ENCODE measurements at regions not wholly inside any gene's neighbourhood (a gene's known extent, or its start where the extent isn't known, plus 50 kb on each side); places are given as distances from the start of the nearest gene placed in this dataset.
A peak's percentile ranks its signal among the peaks of the same experiment; 100 is the strongest.

DNA sequence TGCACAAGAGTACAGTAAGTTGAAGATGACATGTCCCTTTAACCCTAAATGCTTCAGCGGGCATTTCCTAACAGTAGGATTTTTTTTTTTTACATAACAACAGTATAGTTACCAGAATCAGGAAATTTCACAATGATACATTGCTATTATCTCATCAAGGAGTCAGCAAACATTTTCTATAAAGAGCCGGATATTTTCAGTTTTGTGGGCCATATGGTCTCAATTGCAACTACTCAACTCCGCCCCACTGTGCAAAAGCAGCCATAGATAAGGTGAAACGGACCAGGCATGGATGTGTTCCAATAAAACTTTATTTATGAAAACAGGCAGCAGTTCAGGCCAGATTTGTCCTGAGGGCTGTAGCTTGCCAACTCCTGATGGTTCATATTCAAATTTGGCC is 130.6 kb downstream of the SMAD6 start:
- Mint-ChIP-seq H3K4me1 (no peaks in the 10 kb centered on the region), H3K27ac (no peak overlapping the region), H3K4me3 (no peak overlapping the region), H3K27me3 (no peaks in the 10 kb centered on the region), H3K9me3 (no peaks in the 10 kb centered on the region), H3K36me3 (no peaks in the 10 kb centered on the region)

DNA sequence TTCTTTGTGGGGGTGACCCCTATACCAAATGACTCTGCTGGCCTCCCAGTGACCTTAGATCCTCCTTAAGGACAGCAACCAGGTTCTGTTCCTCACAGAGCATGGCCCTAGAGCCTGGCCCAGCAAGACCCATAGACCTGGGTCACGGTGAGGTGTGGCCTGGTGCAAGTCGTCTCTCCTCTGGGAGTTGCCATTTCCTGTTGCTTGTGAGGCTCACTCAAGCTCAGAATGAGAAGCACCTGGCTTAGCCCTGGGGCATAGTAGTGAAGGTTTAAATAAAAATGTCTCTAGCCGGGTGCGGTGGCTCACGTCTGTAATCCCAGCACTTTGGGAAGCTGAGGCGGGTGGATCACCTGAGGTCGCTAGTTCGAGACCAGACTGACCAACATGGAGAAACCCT is 131.3 kb downstream of the SMAD6 start:
- H3K4me3 Mint-ChIP-seq = no peak overlapping the region
- no peaks in the 10 kb centered on the region for H3K9me3 Mint-ChIP-seq

DNA sequence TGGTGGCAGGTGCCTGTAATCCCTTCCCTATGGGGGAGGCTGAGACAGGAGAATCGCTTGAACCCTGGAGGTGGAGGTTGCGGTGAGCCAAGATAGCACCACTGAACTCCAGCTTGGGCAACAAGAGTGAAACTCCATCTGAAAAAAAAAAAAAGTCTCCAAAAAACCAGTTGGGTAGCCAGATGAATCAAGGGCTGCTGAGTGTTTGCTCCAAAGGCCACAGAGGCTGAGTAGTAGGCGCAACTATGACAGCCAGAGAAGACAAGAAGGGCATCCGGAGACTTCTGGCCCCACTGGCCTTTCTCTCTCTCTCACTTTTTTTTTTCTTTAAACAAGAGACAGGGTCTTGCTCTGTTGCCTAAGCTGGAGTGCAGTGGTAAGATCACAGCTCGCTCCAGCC is 131.8 kb downstream of the SMAD6 start:
- Mint-ChIP-seq H3K4me1 (no peaks in the 10 kb centered on the region), H3K36me3 (no peaks in the 10 kb centered on the region), H3K4me3 (no peak overlapping the region), H3K27me3 (no peaks in the 10 kb centered on the region), H3K27ac (no peak overlapping the region), H3K9me3 (no peaks in the 10 kb centered on the region)

More for the DNA sequence above, 131.3 kb downstream of the SMAD6 start:
- H3K27ac Mint-ChIP-seq = no peak overlapping the region
- no peaks in the 10 kb centered on the region for H3K4me1 Mint-ChIP-seq
- H3K27me3 Mint-ChIP-seq = no peaks in the 10 kb centered on the region
- H3K36me3 Mint-ChIP-seq = no peaks in the 10 kb centered on the region

DNA sequence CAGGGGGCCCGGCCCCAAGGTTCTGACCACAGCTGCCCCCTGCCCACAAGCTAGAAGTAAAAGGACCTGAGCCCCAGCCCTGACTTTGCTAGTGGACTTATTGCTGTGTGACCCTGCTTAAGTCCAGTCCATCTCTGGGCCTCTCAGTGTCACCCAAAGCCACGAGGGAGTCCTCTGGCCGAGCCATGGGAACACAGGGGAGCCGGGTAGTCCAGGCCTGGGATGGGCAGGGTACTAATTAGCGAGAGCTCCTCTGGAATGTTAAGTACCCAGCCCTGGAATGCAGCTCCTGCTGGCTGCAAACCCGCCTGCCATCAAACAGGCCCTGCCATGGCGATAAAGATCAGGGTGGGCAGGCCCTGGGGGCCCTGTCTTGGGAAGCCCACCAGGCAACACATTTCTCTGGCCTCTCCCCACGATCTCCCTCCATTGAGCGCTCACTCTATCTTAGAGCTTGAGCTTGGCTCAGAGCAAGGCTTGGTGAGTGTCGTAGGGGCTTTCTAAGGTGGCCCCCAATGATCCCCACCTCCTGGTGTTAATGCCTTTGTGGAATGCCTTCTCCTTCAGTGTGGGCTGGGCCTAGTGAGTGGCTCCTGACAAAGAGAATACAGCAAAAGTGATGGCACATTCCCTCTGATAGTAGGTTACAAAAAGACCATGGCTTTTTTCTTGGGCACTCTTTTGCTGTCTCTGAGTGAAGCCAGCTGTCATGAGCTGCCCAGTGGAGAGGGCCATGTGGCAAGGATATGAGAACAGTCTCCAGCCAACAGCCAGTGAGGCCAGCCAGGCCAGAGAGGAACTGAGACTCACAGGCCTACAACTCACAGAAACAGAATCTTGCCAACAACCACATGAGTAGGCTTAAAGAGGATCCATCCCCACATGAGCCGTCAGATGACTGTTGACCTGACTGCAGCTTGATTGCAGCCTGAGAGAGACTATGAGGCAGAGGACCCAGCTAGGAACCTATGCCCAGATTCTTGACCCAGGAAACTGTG is 133.1 kb downstream of the SMAD6 start:
- no peaks in the 10 kb centered on the region for H3K4me1 Mint-ChIP-seq
- no peaks in the 10 kb centered on the region for H3K36me3 Mint-ChIP-seq
- no peak overlapping the region for H3K4me3 Mint-ChIP-seq
- H3K9me3 Mint-ChIP-seq = no peaks in the 10 kb centered on the region
- H3K27me3 Mint-ChIP-seq = no peaks in the 10 kb centered on the region
- H3K27ac Mint-ChIP-seq = no peak overlapping the region

DNA sequence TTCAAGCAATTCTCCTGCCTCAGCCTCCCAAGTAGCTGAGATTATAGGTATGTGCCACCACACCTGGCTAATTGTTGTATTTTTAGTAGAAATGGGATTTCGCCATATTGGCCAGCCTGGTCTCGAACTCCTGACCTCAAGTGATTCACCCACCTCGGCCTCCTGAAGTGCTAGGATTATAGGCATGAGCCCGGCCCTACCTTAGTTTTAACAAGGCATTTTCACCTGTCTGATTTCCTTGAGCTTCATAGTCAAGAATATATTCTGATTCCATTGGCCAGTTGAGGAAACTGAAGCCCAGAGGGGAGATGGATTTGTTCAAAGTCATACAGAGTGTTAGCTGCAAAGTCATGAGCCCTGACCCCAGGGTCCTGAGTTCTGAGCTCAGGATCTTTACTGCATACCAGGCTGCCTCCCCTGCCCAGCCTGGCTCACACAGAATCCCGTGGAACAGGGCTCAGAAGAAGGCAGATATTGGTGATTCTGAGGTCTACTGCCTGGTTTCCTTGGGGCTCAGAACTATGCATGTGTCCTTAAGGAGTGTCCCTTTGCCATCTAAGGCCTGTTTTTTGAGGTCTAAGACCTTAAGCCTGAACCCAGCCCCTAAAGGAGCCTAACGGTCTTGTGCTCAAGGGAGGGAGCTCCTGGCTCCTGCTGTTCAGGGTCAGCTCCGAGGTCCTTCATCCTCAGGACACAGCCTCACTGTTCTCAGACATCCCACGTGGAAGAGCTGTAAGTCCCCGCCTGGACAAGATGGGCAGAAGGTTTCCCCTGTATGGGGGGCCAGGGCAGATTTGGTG is 134.4 kb downstream of the SMAD6 start:
- Mint-ChIP-seq H3K9me3 (no peaks in the 10 kb centered on the region), H3K36me3 (no peaks in the 10 kb centered on the region), H3K4me3 (no peak overlapping the region), H3K27me3 (peaks cover 3% of the 10 kb centered on the region), H3K27ac (no peak overlapping the region), H3K4me1 (no peaks in the 10 kb centered on the region)

DNA sequence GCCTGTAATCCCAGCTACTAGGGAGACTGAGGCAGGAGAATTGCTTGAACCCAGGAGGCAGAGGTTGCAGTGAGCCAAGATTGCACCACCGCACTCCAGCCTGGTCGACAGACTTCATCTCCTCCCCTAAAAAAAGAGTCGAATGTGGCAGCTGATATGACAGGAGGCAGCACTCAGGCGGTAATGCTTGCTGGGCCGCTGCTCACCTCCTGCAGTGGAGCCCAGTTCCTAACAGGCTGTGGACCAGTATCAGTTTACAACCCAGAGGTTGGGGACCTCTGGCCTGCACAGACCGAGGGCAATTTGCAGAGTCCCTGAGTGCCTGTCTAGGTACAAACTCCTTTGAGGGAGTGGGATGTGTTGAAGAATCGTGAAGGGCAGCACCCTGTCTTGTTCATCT is 136.2 kb downstream of the SMAD6 start:
- peaks cover 11% of the 10 kb centered on the region for H3K27me3 Mint-ChIP-seq
- no peak overlapping the region for H3K4me3 Mint-ChIP-seq

DNA sequence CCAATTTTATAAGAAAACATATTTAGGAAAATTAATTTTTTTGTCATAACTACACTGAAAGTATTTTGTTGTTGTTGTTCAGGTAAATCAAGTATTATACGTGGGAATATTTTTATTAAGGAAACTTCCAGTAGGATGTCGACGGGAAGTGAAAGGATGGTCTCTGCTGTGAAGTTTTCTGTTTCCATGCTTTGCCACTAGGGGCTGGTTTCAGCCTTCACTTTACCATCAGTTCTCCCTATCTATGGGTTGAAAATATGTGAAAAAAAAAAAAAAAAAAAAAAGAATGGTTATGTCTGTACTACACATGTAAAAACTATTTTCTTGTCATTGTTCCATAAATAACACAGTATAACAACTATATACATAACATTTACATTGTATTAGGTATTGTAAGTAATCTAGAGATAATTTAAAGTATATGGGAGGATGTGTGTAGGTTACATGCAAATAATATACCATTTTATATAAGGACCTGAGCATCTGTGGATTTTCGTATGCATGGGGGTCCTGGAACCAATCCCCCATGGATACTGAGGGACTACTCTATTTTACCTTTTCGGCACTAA is 136.7 kb downstream of the SMAD6 start:
- H3K4me1 Mint-ChIP-seq = peaks cover 5% of the 10 kb centered on the region
- H3K27ac Mint-ChIP-seq = no peak overlapping the region
- H3K4me3 Mint-ChIP-seq = no peak overlapping the region
- no peaks in the 10 kb centered on the region for H3K36me3 Mint-ChIP-seq
- H3K9me3 Mint-ChIP-seq = no peaks in the 10 kb centered on the region
- H3K27me3 Mint-ChIP-seq = peaks cover 17% of the 10 kb centered on the region

More for the DNA sequence above, 136.2 kb downstream of the SMAD6 start:
- H3K27ac Mint-ChIP-seq = no peak overlapping the region
- no peaks in the 10 kb centered on the region for H3K9me3 Mint-ChIP-seq
- peaks cover 4% of the 10 kb centered on the region for H3K4me1 Mint-ChIP-seq
- no peaks in the 10 kb centered on the region for H3K36me3 Mint-ChIP-seq

DNA sequence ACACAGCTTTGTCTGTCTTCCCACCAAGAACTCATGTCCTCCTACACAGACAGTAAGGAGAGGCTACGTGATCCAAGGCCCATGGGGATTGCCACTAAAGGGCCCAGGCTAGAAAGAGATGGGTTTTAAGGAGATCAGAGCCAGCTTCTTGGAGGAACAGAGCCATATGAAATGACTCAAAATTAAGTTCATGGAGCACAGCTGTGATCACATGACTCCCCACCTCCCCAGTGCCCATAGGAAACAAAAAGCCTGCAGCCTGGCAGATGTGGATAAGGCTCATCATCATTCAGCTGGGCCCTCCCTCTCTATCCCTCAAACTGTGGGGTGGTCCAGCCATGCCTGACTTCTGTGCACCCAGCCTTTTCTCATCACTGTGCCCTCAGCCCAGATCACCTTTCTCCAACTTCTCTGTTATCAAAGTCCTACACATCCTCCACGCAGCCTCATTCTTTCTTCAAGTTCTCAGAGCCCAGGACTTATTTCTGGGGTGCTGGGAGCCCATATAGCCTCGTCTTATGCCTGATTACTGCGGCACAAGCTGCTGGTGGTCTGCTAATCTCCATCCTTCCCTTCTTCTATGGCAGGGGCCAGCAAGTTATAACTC is 137.6 kb downstream of the SMAD6 start:
- peaks cover 5% of the 10 kb centered on the region for H3K4me1 Mint-ChIP-seq
- peaks cover 25% of the 10 kb centered on the region for H3K27me3 Mint-ChIP-seq
- H3K9me3 Mint-ChIP-seq = no peaks in the 10 kb centered on the region
- no peak overlapping the region for H3K4me3 Mint-ChIP-seq
- no peaks in the 10 kb centered on the region for H3K36me3 Mint-ChIP-seq
- H3K27ac Mint-ChIP-seq = no peak overlapping the region

DNA sequence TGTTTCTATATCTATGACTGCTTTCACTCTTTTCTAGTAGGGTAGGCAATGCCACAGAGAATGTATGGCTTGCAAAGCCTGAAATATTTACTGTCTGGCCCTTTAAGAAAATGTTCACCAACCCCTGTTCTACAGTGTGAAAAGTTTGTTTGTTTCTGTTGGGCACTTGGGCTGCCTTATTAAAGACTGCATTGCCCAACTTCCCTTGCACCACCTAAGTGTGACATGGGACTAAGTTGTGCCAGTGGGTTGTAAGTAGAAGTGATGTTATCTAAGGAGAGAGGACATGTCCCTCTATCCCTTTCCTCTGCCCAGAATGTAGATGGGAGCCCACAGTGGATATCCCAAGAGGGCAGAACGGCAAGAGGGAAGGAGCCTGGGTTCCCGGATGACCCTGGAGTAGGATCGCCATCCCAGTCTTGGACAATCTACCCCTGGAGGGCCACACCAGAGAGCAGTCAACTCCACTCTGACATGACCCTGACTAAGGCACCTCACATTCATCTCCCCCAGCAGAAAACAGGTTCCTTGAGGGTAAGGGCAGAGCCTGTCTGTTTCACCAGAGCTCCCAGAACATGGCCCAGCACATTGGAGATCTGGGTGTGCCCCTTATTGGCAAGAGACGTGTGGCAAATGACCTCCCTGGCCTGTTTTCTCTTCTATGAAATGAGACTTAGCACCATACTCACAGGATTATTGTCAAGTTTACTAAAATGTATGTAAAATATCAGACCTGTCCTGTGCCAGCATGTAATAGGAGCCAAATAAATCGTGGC is 138.8 kb downstream of the SMAD6 start:
- Mint-ChIP-seq H3K4me1 (peaks cover 5% of the 10 kb centered on the region), H3K9me3 (no peaks in the 10 kb centered on the region), H3K4me3 (peak overlapping the region; percentile 12), H3K27me3 (peaks cover 28% of the 10 kb centered on the region), H3K27ac (no peak overlapping the region), H3K36me3 (no peaks in the 10 kb centered on the region)

DNA sequence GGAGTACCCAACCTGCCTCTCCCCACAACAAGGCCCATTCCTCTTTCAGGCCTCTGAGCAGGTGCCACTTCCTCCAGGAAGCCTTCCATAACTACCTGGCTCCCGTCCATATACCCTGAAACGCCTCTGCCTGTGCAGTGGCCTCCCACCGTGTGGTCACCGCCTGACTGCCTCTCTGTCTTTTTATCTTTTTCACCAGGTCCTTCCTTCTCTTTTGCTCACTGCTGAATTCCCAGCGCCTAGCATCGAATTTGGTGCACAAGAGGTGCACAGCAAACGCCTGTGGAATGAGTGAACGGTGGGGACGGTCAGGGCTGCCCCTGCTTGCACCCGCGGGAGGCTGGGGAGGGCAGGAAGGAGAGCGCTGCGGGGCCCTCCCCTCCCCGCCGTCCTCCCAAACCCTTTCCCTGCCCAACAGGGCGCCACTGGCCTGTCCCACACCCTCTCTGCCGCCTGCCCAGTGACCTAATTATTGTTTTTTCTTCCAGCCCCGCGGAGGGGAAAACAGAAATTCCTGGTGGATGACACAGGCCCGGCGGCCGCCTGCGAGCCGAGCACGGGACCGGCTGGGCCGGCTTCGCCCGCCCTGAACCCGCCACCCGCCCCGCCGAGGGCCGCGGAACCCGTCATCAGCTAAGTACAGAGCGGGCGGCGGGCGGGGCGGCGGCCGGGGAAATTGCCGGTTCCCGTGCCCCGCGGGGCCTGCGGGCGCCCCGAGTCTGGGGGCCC is 140.1 kb downstream of the SMAD6 start:
- H3K27ac Mint-ChIP-seq = no peak overlapping the region
- H3K9me3 Mint-ChIP-seq = no peaks in the 10 kb centered on the region
- H3K27me3 Mint-ChIP-seq = peaks cover 33% of the 10 kb centered on the region
- H3K36me3 Mint-ChIP-seq = no peaks in the 10 kb centered on the region
- H3K4me3 Mint-ChIP-seq = peak overlapping the region; percentile 42
- H3K4me1 Mint-ChIP-seq = peaks cover 5% of the 10 kb centered on the region

DNA sequence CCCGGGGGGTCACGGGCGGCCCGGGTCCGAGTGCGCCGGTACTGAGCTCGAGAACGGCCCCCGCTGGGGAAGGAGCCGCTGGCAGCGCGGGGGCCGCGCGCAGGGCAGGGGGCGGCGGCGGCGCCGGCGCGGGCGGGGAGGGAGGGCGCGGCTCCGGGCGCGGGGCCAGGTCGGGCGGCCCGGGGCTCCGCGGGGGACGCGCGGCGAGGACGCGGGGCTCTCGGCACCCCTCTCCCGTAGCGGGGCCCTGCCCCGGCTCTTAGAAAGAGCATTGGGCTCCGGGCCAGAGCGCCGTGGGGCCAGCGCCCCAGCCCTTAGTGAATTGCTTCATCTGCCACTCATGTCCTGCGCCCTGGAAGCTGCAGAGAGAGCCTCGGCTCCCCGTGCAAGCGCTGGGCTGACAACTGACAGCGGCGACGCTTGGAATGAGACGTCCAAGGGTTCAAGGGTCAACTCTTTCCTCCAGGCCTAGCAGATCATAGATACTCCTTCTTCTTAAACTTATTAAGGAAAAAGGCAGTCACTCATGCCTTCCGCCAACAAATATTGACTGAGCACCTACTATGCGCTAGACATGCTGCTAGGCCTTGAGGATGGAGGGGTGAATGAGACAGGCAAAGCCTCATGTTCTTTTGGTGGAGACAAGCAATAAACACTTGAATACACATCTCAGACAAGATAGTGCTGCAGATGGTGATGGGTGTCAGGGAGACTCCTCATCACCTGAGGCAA is 140.8 kb downstream of the SMAD6 start:
- H3K27ac Mint-ChIP-seq = no peak overlapping the region
- peak overlapping the region; percentile 56 for H3K4me3 Mint-ChIP-seq
- peaks cover 5% of the 10 kb centered on the region for H3K4me1 Mint-ChIP-seq
- no peaks in the 10 kb centered on the region for H3K9me3 Mint-ChIP-seq
- H3K27me3 Mint-ChIP-seq = peaks cover 33% of the 10 kb centered on the region
- H3K36me3 Mint-ChIP-seq = no peaks in the 10 kb centered on the region

DNA sequence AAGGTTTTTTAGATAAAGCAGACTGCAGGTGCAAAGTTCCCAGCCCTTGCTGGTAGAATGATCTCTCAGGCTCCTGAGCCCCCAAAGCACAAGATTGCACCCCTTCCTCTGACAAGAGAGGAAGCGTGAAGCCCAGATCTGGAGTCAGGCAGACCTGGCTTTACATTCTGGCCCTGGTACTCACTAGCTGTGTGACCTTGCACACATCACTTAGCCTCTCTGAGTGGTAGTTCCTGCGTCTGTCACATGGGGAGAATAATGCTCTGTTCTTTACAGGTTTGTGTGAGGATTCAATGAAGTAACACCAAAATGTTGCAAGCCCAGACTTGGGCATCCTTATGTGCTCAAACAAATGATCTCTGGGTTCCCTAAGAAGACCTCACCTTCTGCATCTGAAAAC is 141.5 kb downstream of the SMAD6 start:
- Mint-ChIP-seq H3K4me1 (peaks cover 5% of the 10 kb centered on the region), H3K4me3 (no peak overlapping the region), H3K27me3 (peaks cover 33% of the 10 kb centered on the region), H3K36me3 (no peaks in the 10 kb centered on the region), H3K27ac (no peak overlapping the region), H3K9me3 (no peaks in the 10 kb centered on the region)

DNA sequence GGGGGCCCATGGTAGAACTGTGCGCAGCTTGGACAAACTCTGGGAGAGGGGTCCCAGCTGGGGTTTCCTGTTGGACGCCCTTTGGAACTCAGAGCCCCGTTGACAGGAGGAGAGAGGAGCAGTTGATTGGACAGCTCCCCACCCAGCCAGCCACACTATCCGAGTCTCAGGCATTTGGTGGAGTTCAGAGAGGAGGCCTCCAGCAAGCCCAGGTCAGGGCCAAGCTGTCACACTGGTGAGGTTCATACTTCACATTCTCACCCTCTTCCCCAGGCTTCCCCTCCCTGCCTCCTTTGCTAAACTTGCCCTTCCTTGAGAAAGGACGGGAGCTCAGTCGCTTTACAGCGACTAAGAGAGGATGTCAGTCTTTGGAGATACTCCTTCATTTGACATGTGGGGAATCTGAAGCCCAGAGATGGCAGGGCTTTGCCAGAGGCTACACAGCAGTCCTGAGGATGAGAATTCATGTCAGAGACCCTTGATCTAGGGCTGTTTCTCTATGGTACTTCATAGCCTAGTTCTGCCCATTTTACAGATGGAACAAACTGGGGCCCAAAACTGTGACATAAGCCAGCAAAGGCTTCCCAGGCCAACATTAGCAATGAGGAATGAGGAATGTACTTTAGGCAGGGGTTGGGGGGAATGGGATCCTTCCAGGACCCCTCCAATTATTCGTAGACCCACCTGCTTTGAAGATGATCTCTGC is 142.2 kb downstream of the SMAD6 start:
- peaks cover 5% of the 10 kb centered on the region for H3K4me1 Mint-ChIP-seq
- H3K9me3 Mint-ChIP-seq = no peaks in the 10 kb centered on the region
- H3K4me3 Mint-ChIP-seq = no peak overlapping the region
- no peak overlapping the region for H3K27ac Mint-ChIP-seq
- H3K36me3 Mint-ChIP-seq = no peaks in the 10 kb centered on the region
- H3K27me3 Mint-ChIP-seq = peaks cover 33% of the 10 kb centered on the region

Data from activated naive CD4-positive, alpha-beta T cell treated with anti-CD3 and anti-CD28 coated beads, Interleukin-2, amount 50 U/mL, for 24 hours (primary cell).